COLO668 (cell line): ENCODE measurements at regions not wholly inside any gene's neighbourhood (a gene's known extent, or its start where the extent isn't known, plus 50 kb on each side); places are given as distances from the start of the nearest gene placed in this dataset.
"Not testable (repeated sequence)": the region's sequence is repeated elsewhere in the genome, so short reads cannot be mapped to it uniquely, and the experiment has no call there.

Experiments
- DNase-seq: peaks from one replicate; lab custom pipeline; 2025; ENCODE audit not compliant: unreplicated experiment; lab: John Stamatoyannopoulos, UW

DNA sequence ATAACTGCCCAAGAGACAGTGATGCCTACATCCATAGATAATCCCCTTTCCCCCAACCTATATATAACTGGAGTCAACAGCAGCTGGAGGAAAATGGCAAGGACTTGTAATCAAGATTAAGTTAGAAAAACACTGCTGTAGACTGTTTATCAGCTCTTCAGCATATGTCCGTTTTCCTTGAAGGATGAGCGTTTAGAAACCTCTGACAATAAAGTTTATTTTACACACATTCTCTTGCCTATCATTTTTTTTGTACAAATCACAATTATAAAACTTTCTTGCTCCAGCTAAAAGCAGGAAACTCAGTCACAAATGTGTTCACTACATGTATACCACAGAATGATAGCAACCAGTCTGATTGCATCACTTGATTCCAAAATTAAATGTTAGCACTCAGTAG is 50.8 kb downstream of the PPIAL4G start:
- not testable (repeated sequence) for DNase-seq

DNA sequence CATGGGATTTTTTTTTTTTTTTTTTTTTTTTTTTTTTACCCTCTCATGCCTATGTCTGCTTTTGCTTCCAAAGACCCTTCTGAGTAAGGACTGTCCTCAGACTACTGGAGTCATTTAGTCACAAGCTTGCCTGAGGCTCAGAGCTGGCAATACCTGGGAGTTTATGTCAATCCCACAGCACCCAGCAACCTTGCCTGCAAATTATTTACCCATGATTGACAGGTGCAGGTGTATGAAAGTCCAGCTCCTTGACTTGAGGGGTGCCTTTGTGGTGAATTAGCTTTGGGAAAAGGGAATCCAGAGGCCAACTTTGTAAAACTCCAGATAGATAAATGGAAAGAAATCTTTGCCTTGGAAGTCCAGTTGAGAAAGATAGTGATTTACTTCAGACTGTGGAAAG is 53.2 kb downstream of the PPIAL4G start:
- not testable (repeated sequence) for DNase-seq

DNA sequence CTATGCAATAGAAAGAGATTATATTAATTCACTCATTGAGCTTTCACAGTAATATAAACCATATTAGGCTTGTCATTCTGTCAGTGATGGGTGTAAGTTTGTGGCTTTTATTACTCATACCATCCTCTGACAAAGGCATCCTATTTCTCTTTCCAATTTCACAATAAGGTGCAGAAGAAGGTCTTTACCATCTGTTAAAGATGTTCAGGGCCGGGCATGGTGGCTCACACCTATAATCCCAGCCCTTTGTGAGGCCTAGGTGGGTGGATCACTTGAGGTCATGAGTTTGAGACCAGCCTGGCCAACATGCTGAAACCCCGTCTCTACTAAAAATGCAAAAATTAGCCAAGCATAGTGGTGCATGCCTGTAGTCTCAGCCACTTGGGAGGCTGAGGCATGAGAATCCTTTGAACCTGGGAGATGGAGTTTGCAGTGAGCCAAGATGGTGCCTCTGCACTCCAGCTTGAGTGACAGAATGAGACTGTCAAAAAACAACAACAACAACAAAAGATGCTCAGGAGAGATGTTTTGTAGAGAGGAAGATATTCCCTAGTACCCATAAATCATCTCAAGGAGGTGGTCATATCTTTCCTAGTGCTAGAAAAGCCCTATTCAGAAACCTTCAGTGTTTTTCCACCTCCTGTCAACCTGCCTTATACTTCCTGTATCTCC is 56.0 kb downstream of the PPIAL4G start:
- DNase-seq = not testable (repeated sequence)

DNA sequence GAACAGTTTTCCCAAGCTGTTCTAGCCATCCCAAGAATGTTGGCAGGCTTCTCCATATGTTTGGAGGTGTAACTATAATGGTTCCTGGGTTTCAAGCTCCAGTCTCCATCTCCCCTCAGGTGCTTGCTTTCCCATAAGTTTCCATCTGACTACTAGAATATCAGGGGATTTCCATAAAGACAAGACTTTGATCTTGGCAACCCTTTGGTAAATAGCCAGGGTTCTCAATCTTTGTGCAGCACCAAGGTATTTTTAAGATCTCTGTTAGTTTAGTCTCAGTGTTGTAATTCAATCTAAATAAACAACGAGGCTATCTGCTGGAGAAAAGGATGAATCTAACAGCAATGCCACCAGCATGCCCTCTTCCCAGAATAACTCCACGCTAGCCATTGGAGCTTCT is 56.7 kb downstream of the PPIAL4G start:
- not testable (repeated sequence) for DNase-seq

DNA sequence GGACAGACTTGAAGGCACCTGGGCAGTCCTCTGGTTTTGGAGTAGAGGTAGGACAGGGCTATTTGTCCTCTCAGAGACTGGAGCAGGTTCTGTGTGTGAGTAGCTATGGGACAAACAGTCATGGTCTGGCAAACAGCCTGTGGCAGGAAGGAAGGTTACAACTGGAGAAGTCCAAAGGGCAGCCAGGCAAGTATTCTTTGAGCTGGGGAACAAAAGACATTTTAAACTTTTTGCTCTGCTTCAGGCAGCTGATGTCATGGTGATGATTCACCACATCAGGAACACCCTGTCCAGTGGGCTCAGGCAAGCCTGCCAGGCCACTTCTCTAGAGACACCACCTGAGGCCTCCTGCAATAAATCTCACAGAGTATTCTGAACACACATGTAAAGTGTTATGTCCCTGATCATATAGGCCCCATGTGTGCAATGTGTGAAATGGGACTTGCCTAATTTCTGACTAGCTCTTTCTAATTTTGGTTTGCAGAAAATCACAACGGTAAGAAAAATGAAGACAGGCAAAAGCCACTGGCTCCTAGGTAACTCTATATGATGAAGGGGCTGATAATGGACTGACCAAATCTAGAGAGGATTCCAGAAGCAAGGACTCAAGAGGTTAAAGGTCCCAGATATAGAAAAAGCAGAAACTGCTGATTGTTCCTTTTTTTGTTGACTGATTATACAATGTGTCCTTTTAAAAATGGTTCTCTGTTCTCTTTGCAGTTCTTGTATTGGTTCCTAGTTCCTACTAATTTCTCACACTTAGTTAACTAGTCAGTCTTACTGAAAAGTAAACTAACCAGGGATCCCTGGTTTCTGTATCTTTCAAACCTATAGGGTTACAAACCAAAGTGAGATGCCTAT is 58.7 kb downstream of the PPIAL4G start:
- peak; percentile 37 for DNase-seq

DNA sequence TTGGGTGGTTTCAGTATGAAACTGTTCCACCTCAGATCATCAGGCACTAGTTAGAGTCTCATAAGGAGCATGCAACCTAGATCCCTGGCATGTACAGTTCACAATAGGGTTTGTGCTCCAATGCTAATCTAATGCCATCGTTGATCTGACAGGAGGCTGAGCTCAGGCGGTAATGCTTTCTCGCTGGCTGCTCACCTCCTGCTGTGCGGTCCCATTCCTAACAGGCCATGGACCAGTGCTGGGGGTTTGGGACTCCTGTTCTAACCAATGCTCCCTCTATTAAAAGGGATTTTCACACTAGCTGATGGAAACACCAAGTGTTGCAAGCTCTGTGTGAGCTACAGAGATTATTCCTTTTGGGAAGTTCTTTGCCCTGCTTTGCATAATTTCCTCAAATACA is 60.2 kb downstream of the PPIAL4G start:
- not testable (repeated sequence) for DNase-seq

DNA sequence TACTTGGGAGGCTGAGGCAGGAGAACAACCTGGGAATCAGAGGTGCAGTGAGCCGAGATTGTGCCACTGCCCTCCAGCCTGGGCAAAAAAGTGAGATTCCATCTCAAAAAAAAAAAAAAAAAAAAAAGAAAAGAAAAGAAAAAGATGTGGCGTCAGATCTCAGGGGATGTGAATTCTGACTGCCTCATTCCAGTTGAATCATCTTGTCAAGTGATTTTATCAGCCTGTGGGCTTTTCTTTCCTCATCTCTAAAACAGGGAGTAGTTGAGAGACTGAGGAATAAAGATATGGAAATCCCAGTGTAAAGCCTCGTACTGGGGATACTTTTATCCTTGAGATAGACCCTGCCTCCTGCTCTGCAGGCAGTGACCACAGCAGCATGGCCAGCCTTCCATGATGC is 65.9 kb downstream of the PPIAL4G start:
- DNase-seq = not testable (repeated sequence)

DNA sequence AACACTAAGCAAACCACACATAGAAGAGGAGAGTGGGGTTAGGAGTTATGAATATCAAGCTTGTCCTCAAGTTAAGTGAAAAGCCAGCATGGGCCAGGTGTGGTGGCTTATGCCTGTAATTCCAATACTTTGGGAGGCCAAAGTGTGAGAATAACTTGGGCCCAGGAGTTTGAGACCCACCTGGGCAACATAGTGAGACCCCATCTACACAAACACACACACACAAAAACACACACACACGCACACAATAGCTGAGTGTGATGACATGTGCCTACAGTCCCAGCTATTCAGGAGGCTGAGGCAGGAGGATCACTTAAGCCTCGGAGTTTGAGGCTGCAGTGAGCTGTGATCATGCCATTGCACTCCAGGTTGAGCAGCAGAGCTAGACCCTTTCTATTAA is 69.7 kb downstream of the PPIAL4G start:
- DNase-seq = not testable (repeated sequence)

DNA sequence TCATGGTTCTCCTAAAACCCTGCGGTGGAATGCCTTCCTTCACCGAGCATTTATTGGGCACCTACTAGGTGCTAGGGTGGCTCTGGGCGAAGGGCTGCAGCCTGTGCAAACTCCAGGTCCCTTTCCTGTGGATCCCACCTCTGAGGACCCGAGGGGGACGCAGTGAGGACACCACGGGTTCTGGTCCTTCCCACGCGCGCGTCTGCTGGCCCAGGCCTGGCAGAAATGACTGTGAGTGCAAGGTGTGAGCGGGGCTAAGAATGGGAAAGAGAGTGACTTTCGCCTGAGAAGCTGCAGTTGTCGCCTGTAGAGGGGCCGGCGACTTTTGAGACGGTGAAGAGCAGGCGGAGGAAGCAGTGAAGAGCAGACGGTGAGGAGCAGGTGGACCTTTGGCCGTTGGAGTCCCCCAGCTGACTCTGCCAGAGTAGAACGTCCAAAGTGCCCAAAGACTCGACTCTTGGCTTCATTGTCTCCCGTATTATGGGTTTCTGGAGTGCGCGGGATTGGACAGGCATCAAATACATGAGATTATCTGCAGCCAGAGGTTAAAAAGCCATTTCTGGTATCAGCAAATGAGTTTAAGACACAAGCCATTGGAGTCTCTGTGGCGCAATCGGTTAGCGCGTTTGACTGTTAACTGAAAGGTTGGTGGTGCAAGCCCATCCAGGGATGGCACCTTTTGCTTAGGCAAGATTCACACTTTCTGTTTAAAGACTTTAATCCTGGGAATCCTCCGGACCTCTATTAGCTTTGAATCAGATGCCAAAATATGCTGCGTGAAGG is 78.1 kb downstream of the PPIAL4G start:
- DNase-seq = not testable (repeated sequence)

DNA sequence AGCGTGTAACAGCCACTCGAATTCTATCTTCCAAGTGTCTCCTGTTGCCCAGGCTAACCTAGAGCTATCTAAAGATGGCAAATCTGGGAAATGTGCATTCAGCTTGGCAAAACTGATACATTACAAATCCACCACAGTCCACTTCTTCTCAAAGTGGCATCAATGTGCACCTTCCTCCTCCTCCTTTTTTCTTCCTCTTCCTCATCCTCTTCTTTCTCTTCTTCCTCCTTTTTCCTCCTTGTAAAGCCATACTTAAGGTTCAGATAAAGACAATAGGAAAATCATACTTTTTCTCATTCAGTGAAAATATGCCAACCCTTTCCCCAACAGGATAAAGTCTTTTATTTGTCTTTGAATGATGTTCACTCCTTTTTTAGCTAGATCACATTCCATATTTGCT is 79.2 kb downstream of the PPIAL4G start:
- DNase-seq = not testable (repeated sequence)

DNA sequence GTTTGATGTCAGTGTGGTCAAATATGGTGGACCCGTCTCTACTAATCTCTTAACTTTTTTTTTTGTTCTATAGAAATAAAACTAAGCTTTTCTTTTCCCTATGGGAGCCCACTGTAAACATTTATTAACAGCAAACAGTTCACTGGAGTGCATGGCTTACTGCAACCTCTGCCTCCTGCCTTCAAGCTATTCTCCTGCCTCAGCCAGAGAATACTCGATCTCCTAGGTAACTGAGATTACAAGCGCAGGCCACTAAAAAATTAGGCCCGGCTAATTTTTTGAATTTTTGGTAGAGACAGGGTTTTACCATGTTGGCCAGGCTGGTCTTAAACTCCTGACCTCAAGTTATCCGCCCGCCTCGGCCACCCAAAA is 80.0 kb downstream of the PPIAL4G start:
- DNase-seq = not testable (repeated sequence)

DNA sequence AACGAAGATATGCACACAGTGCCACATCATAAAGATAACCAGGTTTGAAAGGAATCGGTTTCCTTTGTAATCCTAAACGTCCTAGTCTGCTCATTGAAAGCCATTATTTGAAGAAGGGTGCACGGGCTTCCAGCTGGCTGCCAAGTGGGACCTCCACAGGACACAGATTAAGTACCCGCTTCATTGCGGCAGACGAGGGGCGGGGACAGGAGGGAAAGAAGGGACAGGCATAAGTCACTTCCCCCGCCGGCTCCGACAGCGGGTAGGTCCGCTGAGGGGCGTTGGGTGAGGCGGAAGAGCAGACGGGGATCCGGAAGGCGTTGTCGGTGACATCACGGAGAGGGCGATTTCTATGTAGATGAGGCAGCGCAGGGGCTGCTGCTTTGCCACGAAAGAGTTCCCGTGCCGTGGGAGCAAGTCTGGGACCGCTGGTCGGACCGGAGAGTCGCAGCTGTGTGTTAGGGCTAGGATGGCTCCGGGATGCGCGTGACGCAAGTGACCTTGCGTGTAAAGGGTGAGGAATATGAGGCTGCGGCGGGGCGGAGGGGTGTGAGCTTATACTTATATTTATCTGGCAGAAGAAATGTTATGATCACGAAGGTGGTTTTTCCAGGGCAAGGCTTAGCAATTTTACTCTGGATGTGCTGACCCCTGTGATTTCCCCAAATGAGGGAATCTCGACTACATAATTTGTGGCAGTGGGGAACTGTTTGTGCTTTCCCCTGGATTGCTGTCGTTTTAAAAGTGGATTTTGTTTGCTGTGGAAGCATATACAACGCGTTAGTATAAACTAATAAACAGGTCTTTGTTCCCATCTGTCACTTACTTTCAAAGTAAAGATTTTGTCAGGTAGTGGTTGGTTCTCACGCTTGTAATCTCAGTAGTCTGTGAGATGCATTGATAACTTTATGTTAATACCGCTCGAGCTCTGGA is 80.7 kb downstream of the PPIAL4G start:
- DNase-seq = peak; percentile 91

DNA sequence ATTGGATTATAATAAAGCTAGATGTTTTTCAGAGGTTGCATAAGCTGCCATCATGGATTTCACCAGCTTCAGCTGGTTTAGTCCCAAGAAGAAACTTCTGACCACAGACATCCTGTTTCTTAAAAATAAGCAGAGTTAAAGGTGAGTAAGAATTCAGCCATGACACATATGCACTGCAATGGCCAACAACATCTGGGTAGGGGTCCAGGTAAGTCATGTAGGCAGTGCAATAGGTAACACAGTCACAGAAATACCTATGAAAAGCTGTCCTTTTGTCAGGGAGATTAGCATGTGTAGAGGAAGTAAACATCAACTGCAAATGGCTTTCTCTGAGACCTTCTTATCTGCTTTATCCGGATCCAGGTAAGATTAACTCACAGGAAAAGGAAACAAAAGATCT is 85.6 kb downstream of the PPIAL4G start:
- DNase-seq = not testable (repeated sequence)

DNA sequence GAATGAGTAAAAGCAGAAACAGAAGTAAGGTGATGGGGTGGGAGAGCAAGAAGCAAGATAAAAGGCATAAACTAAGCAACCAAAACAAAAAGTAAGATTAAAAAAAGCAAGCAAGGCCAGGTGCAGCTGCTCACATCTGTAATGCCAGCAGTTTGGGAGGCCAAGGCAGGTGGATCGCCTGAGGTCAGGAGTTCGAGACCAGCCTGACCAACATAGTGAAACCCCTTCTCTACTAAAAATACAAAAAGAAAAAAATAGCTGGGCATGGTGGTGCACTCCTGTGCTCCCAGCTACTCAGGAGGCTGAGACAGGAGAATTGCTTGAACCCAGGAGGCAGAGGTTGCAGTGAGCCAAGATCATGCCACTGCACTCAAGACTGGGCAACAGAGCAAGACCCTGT is 90.6 kb downstream of the PPIAL4G start:
- DNase-seq = not testable (repeated sequence)

DNA sequence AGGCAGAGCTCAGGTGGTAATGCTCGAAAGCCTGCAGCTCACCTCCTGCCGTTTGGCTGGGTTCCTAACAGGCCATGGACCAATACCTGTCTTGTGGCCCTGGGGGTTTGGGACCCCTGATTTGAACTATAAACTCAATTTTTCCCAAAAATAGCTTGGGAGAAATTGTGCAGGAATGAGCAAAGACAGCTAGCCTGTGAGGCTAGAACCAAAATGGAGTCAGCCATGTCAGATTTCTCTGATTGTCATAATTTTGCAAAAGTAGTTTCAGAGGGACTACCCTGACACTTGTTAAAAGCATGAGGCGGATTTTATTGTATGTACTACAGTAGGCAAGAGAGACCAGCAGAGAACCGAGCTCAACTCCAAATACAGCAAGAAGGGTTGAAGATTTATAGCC is 91.8 kb downstream of the PPIAL4G start:
- DNase-seq = not testable (repeated sequence)

DNA sequence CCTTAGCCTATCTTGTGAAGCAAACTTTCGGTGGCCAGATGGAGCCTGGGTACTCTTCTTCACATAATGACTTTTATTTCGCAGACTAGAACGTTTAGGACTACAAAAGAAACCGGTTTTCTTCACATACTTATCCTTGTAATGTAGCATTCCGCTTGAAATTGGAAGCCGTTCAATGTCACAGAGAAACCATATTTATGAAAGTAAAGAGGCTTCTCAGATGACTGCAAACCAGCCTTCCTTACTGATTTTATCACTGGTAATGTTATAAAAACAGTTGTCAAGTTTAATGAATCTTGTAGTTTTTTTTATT is 94.1 kb downstream of the PPIAL4G start:
- no peak for DNase-seq

DNA sequence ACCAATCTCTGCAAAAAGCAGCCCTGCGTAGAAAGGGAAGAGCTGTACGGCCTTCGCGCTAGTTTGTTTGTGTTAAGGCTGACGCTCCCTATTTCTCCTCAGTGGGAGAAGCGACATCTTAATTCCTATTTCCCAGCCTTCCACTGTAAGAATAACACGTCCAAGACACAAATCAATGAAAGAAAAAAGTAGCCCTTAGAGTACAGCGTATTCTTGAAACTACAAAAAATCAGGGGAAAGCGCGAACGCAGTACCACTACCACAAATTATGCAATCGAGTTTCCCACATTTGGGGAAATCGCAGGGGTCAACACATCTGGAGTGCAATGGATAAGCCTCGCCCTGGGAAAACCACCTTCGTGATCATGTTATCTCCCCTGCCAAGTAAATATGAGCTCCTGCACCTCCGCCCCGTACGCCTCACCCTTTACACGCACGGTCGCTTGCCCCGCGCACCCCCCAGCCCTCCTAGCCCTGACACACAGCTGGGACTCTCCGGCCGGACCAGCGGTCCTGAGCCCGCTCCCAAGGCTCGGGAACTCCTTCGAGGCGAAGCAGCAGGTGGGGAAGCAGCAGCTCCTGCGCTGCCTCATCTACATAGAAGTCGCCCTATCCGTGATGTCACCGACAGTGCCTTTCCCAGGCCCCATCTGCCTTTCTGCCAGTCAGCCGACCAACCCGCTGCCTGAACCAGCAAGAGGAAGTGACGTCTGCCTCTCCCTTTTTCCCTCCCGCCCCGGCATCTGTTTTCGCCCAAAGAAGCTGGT is 94.7 kb downstream of the PPIAL4G start:
- peak; percentile 89 for DNase-seq

DNA sequence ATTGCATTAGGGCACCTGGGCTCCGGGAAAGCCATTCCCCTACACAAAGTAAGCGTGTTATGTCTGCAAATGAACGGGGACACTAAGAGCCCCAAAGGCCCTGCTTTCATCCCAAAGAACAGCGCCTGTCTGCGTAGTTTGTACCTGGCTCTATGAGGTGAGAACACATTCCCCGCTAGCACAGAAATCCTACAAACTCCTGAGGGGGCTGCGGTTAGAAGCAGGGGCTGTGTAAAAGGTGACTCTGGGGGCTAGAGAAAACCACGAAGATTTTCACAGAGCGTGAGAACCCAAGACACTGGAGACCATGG is 95.2 kb downstream of the PPIAL4G start:
- DNase-seq = not testable (repeated sequence)

DNA sequence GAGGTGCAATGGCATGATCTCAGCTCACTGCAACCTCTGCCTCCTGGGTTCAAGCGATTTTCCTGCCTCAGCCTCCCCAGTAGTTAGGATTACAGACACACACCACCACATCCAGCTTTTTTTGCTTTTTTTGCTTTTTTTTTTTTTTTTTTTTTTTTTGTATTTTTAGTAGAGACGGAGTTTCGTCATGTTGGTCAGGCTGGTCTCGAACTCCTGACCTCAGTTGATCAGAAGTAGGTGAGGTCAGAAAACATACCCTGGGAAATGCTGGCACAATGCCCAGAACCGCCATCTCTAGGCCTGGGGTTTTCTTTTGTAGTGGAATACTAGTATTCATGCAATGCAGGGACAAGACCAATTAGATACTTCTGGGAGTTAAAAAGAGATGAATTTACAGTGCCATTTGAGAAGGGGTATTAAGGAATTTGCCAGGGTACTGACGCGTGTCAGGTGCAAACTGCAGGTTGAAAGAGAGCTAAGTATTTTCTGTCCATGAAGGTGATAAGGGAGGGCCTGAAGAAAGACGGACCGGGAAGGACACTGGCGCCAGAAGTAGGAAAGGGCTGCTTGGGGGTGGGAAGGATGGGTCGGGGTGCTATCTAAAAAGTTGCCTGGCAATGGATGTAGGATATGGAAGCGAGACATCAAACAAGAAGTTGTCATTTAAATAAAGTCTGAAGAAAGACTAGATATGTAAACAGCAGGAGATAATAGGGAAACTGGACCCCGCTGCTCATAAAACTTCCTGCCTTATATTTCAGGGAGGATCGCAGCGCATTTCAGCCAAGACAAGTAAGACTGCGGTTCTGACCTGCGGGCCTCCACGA is 95.8 kb downstream of the PPIAL4G start:
- peak; percentile 46 for DNase-seq
